Spinal cord (tissue), 9 donors: ENCODE measurements at regions not wholly inside any gene's neighbourhood (a gene's known extent, or its start where the extent isn't known, plus 50 kb on each side); places are given as distances from the start of the nearest gene placed in this dataset.

ENCODE experiments used
- DNase-seq, 6 donors: peaks; one replicate each; pipeline versions ENCODE4 v3.0.0 to v3.0.0-alpha.2; 2013 to 2015; ENCODE audit warnings: low spot score in 6 of 6, low read depth in 4 of 6
- H3K27ac ChIP-seq: one replicate; pipeline ENCODE4 v1.5.1; 2013; ENCODE audit warnings: low read depth, low read length, control low read depth
- H3K27me3 ChIP-seq: one replicate; pipeline ENCODE4 v1.6.1; 2013; ENCODE audit warnings: low read length; ENCODE audit not compliant: control insufficient read depth, insufficient read depth
- H3K36me3 ChIP-seq: one replicate; pipeline ENCODE4 v1.6.1; 2013; ENCODE audit warnings: low read length; ENCODE audit not compliant: control insufficient read depth, insufficient read depth
- H3K4me1 ChIP-seq: one replicate; pipeline ENCODE4 v1.6.1; 2013; ENCODE audit warnings: low read length; ENCODE audit not compliant: control insufficient read depth, insufficient read depth
- H3K4me3 ChIP-seq: one replicate; pipeline ENCODE4 v1.5.1; 2013; ENCODE audit warnings: low read depth, low read length, control low read depth
- H3K9me3 ChIP-seq: one replicate; pipeline ENCODE4 v1.6.1; 2013; ENCODE audit warnings: low read length; ENCODE audit not compliant: control insufficient read depth, insufficient read depth
- WGBS: methylation state at CpG from one replicate; pipeline ENCODE4 v1.1.5; 2013; ENCODE audit warnings: missing lambda C conversion rate; ENCODE audit not compliant: insufficient coverage; 5-methylcytosine and 5-hydroxymethylcytosine counted together
- donor health status: healthy.

- no peak overlapping the region for H3K27ac ChIP-seq
- no peaks in the 10 kb centered on the region for H3K36me3 ChIP-seq
- no peak overlapping the region for H3K4me3 ChIP-seq
- no CpG with 5 or more reads among the region's 2 CpGs for WGBS
- H3K9me3 ChIP-seq, result peaks cover 2% of the 10 kb centered on the region
- H3K27me3 ChIP-seq, result no peaks in the 10 kb centered on the region
- DNase-seq, result no peak
- H3K4me1 ChIP-seq, result no peaks in the 10 kb centered on the region
Measured at GRCh38 chr12:79517363-79517762, 173.4 kb downstream of the PAWR start.

- DNase-seq, result no peak
- Histone ChIP-seq H3K4me1 (no peaks in the 10 kb centered on the region), H3K36me3 (no peaks in the 10 kb centered on the region), H3K4me3 (no peak overlapping the region), H3K27me3 (no peaks in the 10 kb centered on the region), H3K9me3 (peaks cover 2% of the 10 kb centered on the region), H3K27ac (no peak overlapping the region)
- 56% methylated on average over 2 of the region's 3 CpGs for WGBS
Measured at GRCh38 chr12:79515530-79515935, 175.2 kb downstream of the PAWR start.

GRCh38 chr12:79514730-79515529 lies 175.8 kb downstream of the PAWR start:
- 62% methylated on average over 1 of the region's 1 CpG for WGBS
- Histone ChIP-seq H3K36me3 (no peaks in the 10 kb centered on the region), H3K27me3 (no peaks in the 10 kb centered on the region), H3K4me1 (no peaks in the 10 kb centered on the region), H3K27ac (no peak overlapping the region), H3K9me3 (peaks cover 2% of the 10 kb centered on the region), H3K4me3 (no peak overlapping the region)
- no peak for DNase-seq

DNA sequence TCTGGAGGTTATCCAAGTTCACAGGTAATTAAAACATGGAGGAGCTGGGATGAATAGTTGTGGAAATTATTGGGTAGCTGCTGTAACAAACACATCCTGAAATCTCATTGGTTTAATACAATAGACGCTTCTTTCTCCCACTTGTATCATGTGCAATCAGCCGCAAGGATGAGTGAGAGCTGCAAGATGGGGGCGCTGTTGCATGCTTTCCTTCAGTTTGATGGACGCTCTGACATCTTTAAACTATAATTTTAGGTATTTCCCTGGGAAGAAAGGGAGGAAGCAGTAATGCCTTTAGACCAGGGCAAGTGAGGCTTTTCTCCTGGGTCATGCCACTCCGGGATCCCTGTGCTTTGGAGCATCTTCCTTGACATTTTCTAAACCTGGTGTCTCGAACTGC lies 178.7 kb downstream of the PAWR start:
- no peaks in the 10 kb centered on the region for H3K36me3 ChIP-seq
- 100% methylated on average over 2 of the region's 6 CpGs for WGBS
- no peak for DNase-seq
- no peak overlapping the region for H3K27ac ChIP-seq
- no peaks in the 10 kb centered on the region for H3K4me1 ChIP-seq
- no peaks in the 10 kb centered on the region for H3K9me3 ChIP-seq
- no peak overlapping the region for H3K4me3 ChIP-seq
- no peaks in the 10 kb centered on the region for H3K27me3 ChIP-seq

DNA sequence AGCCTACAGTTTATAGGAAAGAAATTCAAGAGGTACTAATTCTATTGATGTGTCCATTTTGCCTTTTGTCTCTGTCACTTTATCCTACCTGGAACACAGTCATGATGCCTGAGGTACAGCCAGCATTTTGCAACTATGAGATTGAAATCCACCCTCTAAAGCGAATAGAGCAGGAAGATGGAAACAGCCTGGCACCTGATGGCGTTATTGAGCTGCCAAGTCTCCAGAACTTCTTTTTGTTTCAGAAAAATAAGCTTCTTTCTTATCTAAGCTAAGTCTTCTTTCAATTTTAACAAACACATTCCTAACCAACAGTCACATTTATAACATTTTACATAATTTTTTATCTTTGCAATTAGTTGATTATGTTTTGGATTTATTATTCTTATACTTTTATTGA lies 182.1 kb downstream of the PAWR start:
- no peaks in the 10 kb centered on the region for H3K27me3 ChIP-seq
- DNase-seq, result no peak
- WGBS, result no CpG with 5 or more reads among the region's 2 CpGs
- no peak overlapping the region for H3K4me3 ChIP-seq
- no peaks in the 10 kb centered on the region for H3K36me3 ChIP-seq
- H3K4me1 ChIP-seq, result no peaks in the 10 kb centered on the region
- H3K9me3 ChIP-seq, result no peaks in the 10 kb centered on the region
- no peak overlapping the region for H3K27ac ChIP-seq
